Caco-2 (cell line): ENCODE measurements at regions not wholly inside any gene's neighbourhood (a gene's known extent, or its start where the extent isn't known, plus 50 kb on each side); places are given as distances from the start of the nearest gene placed in this dataset.

Experiments used
- BruUV-seq: library from RNA; stranded (reverse); fragments of 400-500 nt; replicated peaks from 2 replicates; lab custom pipeline; 2021; lab: Mats Ljungman, UMichigan
- CTCF ChIA-PET: fragments of 300-600 bp; sonication (Branson Sonifier 250); formaldehyde crosslinking; loops from one replicate; lab custom pipeline; 2022; ENCODE audit warnings: antibody characterized with exemption; lab: Charles Lee
- POLR2A ChIA-PET: fragments of 300-600 bp; sonication (Branson Sonifier 250); formaldehyde crosslinking; loops from one replicate; lab custom pipeline; 2022; ENCODE audit warnings: antibody characterized with exemption; lab: Charles Lee
- DNase-seq, 2 experiments: peaks; one replicate each; pipeline versions ENCODE4 v3.0.0 to v3.0.0-alpha.2; 2020 to 2022
- H3K27me3 ChIP-seq: replicated peaks from 2 replicates; pipeline ENCODE4 v1.6.0; 2011; ENCODE audit warnings: low read length; ENCODE audit not compliant: control insufficient read depth, insufficient read depth
- H3K36me3 ChIP-seq: 2 replicates; pipeline ENCODE4 v1.5.1; 2011; ENCODE audit warnings: low read length; ENCODE audit not compliant: control insufficient read depth, insufficient read depth
- H3K4me1 ChIP-seq: fragments of 250-450 bp; sonication (Bioruptor Pico); 2 replicates; pipeline ENCODE4 v1.5.1; 2020; ENCODE audit warnings: mild to moderate bottlenecking
- H3K4me3 ChIP-seq: 2 replicates; pipeline ENCODE4 v1.5.1; 2011; ENCODE audit warnings: low read depth, mild to moderate bottlenecking, control low read depth, low read length
- H3K9me3 ChIP-seq: fragments of 250-450 bp; sonication (Bioruptor Pico); 2 replicates; pipeline ENCODE4 v1.5.1; 2020; ENCODE audit warnings: mild to moderate bottlenecking, moderate library complexity
- H3K27ac Mint-ChIP-seq: one replicate; pipeline ENCODE4 v1.8.0; 2022; ENCODE audit warnings: mixed read lengths; ENCODE audit not compliant: unreplicated experiment
- H3K27me3 Mint-ChIP-seq: one replicate; pipeline ENCODE4 v1.8.0; 2022; ENCODE audit warnings: mixed read lengths; ENCODE audit not compliant: insufficient read depth, unreplicated experiment
- H3K36me3 Mint-ChIP-seq: one replicate; pipeline ENCODE4 v1.8.0; 2022; ENCODE audit warnings: mild to moderate bottlenecking, mixed read lengths; ENCODE audit not compliant: insufficient read depth, unreplicated experiment
- H3K4me1 Mint-ChIP-seq: one replicate; pipeline ENCODE4 v1.8.0; 2022; ENCODE audit warnings: low read depth, mixed read lengths; ENCODE audit not compliant: unreplicated experiment
- H3K4me3 Mint-ChIP-seq: one replicate; pipeline ENCODE4 v1.8.0; 2022; ENCODE audit warnings: mild to moderate bottlenecking, moderate library complexity, mixed read lengths; ENCODE audit not compliant: unreplicated experiment
- H3K9me3 Mint-ChIP-seq: one replicate; pipeline ENCODE4 v1.8.0; 2022; ENCODE audit warnings: mixed read lengths; ENCODE audit not compliant: unreplicated experiment
- intact Hi-C: fragments of 100-400 bp; cut with micrococcal nuclease; formaldehyde crosslinking; loops from one replicate; pipeline ENCODE4 v1.10.0; 2022; ENCODE audit not compliant: unreplicated experiment
- TF ChIP-seq, protein P1 (sequence below), 2 experiments: fragments of 200-600 bp in 1 of 2; IDR thresholded peaks; 1 replicate in 1 of 2; 2 replicates in 1 of 2; pipeline versions ENCODE4 v1.5.1 to v1.8.0; 2011 to 2022; ENCODE audit warnings: antibody characterized with exemption in 1 of 2, control low read depth in 1 of 2, inconsistent platforms in 1 of 2, low read depth in 1 of 2, low read length in 1 of 2, mild to moderate bottlenecking in 1 of 2, moderate library complexity in 1 of 2; ENCODE audit not compliant: insufficient read depth in 1 of 2, severe bottlenecking in 1 of 2, unreplicated experiment in 1 of 2

DNA sequence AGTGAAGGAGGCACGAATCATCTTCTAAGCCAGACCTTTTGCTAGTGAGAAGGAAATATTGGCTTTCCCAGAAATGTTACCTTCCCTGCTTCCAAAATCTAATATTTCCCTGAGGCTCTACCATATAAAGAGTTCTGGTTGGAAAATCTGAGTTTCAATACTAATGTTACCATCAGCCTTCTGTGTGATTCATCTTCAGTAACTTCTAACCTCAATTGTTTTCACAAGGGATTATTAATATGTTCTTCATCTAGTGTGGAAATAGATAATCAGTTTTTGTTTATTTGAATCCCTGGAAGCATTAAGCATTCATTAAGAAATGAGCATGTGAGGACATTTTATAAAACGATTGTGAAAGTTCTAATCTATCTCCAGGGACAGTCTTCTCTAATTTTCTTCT is 720.9 kb downstream of the AACS start:
- H3K4me1 Mint-ChIP-seq = no peaks in the 10 kb centered on the region
- Histone ChIP-seq H3K27me3 (no peaks in the 10 kb centered on the region), H3K9me3 (0 out of 2 replicates have a peak, but pooled peaks cover 3% of the 10 kb centered on the region), H3K36me3 (no peaks in the 10 kb centered on the region), H3K4me1 (no peaks in the 10 kb centered on the region), H3K4me3 (no peak overlapping the region)
- no peak for DNase-seq
- ChIA-PET POLR2A (no interaction called here), CTCF (no interaction called here)
- TF ChIP-seq, protein P1, sequence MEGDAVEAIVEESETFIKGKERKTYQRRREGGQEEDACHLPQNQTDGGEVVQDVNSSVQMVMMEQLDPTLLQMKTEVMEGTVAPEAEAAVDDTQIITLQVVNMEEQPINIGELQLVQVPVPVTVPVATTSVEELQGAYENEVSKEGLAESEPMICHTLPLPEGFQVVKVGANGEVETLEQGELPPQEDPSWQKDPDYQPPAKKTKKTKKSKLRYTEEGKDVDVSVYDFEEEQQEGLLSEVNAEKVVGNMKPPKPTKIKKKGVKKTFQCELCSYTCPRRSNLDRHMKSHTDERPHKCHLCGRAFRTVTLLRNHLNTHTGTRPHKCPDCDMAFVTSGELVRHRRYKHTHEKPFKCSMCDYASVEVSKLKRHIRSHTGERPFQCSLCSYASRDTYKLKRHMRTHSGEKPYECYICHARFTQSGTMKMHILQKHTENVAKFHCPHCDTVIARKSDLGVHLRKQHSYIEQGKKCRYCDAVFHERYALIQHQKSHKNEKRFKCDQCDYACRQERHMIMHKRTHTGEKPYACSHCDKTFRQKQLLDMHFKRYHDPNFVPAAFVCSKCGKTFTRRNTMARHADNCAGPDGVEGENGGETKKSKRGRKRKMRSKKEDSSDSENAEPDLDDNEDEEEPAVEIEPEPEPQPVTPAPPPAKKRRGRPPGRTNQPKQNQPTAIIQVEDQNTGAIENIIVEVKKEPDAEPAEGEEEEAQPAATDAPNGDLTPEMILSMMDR (IDR thresholded peaks at IDR 0.05; ENCODE audit: insufficient read depth in 1 of 2, low read depth in 1 of 2, low read length in 1 of 2, severe bottlenecking in 1 of 2, unreplicated experiment in 1 of 2) = no peak
- no peak overlapping the region for H3K27ac Mint-ChIP-seq
- no TSS peak for BruUV-seq
- H3K27me3 Mint-ChIP-seq = no peaks in the 10 kb centered on the region
- intact Hi-C loops = no loop called here
- H3K4me3 Mint-ChIP-seq = no peak overlapping the region
- H3K36me3 Mint-ChIP-seq = no peaks in the 10 kb centered on the region
- peaks cover 17% of the 10 kb centered on the region for H3K9me3 Mint-ChIP-seq

- 0 out of 2 replicates have a peak, but pooled peaks cover 3% of the 10 kb centered on the region for H3K9me3 ChIP-seq
- CTCF ChIA-PET = no interaction called here
- H3K4me1 Mint-ChIP-seq = no peaks in the 10 kb centered on the region
- no peaks in the 10 kb centered on the region for H3K36me3 ChIP-seq
- TF ChIP-seq, protein P1 (IDR thresholded peaks at IDR 0.05; ENCODE audit: insufficient read depth in 1 of 2, low read depth in 1 of 2, low read length in 1 of 2, severe bottlenecking in 1 of 2, unreplicated experiment in 1 of 2) = no peak
- H3K27me3 Mint-ChIP-seq = no peaks in the 10 kb centered on the region
- no TSS peak for BruUV-seq
- POLR2A ChIA-PET = no interaction called here
- H3K4me1 ChIP-seq = no peaks in the 10 kb centered on the region
- H3K9me3 Mint-ChIP-seq = peaks cover 28% of the 10 kb centered on the region
- no peak overlapping the region for H3K4me3 ChIP-seq
- no peak overlapping the region for H3K4me3 Mint-ChIP-seq
- no peaks in the 10 kb centered on the region for H3K27me3 ChIP-seq
- no peaks in the 10 kb centered on the region for H3K36me3 Mint-ChIP-seq
- intact Hi-C loops = no loop called here
- H3K27ac Mint-ChIP-seq = no peak overlapping the region
- no peak for DNase-seq
Measured at GRCh38 chr12:125794401-125794800, 729.2 kb downstream of the AACS start.

DNA sequence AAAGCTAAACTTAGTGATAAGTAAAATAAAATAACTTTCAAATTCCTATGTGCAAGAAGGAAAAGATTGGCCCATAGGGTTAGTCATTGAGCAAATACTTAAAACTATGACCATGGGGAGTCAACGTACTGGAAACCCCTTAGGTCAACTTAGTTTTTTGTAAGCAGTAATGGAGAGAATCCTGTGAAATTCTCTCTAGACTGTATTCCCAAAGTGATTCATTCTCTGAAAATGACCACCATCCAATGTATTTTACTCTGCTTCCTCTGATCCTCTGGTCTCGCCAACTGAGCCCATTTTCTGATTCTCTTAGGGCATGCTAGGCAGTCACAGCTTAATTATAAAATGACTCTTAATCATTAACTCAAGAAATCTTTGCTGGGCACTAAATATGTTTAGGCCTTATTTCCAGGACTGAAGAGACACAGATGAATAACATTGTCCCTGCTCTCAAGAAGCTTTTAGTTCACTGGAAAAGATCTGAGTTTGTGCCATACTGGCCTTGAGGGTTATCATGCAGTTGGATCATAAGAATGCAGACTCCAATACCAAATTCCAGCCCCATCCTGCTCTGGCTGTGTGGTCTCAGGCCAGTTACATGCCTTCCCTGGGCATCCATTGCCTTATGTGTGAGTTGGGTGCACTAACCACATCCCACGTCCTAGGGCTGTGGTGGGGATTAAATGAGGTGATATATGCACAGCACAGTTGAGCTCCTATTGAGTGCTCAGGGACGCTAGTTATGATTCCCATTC is 732.4 kb downstream of the AACS start:
- CTCF ChIA-PET = no interaction called here

More for the DNA sequence above, 732.4 kb downstream of the AACS start:
- no peak overlapping the region for H3K4me3 Mint-ChIP-seq
- H3K36me3 ChIP-seq = no peaks in the 10 kb centered on the region
- TF ChIP-seq, protein P1 (IDR thresholded peaks at IDR 0.05; ENCODE audit: insufficient read depth in 1 of 2, low read depth in 1 of 2, low read length in 1 of 2, severe bottlenecking in 1 of 2, unreplicated experiment in 1 of 2) = no peak
- intact Hi-C loops = no loop called here
- H3K9me3 ChIP-seq = no peaks in the 10 kb centered on the region
- POLR2A ChIA-PET = no interaction called here
- H3K9me3 Mint-ChIP-seq = peaks cover 12% of the 10 kb centered on the region
- no peaks in the 10 kb centered on the region for H3K36me3 Mint-ChIP-seq
- no TSS peak for BruUV-seq
- H3K4me1 ChIP-seq = no peaks in the 10 kb centered on the region
- DNase-seq = no peak
- H3K4me3 ChIP-seq = no peak overlapping the region
- H3K27me3 ChIP-seq = no peaks in the 10 kb centered on the region
- H3K4me1 Mint-ChIP-seq = no peaks in the 10 kb centered on the region
- no peak overlapping the region for H3K27ac Mint-ChIP-seq
- no peaks in the 10 kb centered on the region for H3K27me3 Mint-ChIP-seq
